ENCODE measurements at regions not wholly inside any gene's neighbourhood (a gene's known extent, or its start where the extent isn't known, plus 50 kb on each side); places are given as distances from the start of the nearest gene placed in this dataset.
A peak's percentile ranks its signal among the peaks of the same experiment; 100 is the strongest.

DNA sequence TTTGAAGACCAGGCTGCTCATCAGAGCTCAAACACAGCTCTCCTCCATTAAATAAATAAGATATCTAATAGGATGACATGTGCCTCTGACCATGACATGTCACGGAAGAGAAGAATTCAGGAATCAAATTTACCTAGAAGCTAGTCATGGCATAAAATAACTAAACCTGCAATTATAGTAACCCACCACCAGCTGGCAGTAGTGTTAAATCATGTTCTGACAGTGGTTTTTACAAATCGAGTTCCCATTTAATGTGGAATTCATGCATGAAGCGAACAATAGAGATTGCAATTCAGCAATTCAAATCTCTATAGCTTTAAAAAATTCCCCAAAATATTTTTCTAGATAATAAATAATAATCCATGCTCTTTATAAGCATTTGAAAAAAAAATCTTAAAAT is 74.6 kb upstream of the IKZF1 start:
- TF ChIP-seq CTCF (IDR thresholded peaks at IDR 0.05; ENCODE audit: low read depth, low read length) (peak; percentile 63), EZH2phosphoT487 (IDR thresholded peaks at IDR 0.05; ENCODE audit: low read depth) (no peak)

Measured in OCI-LY3 (cell line).